Psoas muscle (tissue), 7 donors: ENCODE measurements at regions not wholly inside any gene's neighbourhood (a gene's known extent, or its start where the extent isn't known, plus 50 kb on each side); places are given as distances from the start of the nearest gene placed in this dataset.

Experiments
- ATAC-seq, 4 donors: fragments of 200-7000 bp; cut with Tn5 transposase; one replicate each; pipeline ENCODE4 v1.9.1; 2020; ENCODE audit warnings: moderate library complexity in 3 of 4, mild to moderate bottlenecking in 2 of 4
- DNase-seq, 2 donors: peaks; one replicate each; pipeline ENCODE4 v3.0.0-alpha.2; 2020
- H3K27ac ChIP-seq: fragments of 200-600 bp; one replicate; pipeline ENCODE4 v1.8.0; 2022
- H3K27me3 ChIP-seq, 3 donors: fragments of 200-600 bp in 1 of 3; one replicate each; pipeline versions ENCODE4 v1.6.1 to v1.8.0; 2013 to 2022; ENCODE audit warnings: low read length in 2 of 3, mild to moderate bottlenecking in 2 of 3, moderate library complexity in 1 of 3; ENCODE audit not compliant: insufficient read depth in 3 of 3
- H3K36me3 ChIP-seq, 2 donors: fragments of 200-600 bp in 1 of 2; one replicate each; pipeline versions ENCODE4 v1.6.1 to v1.8.0; 2013 to 2022; ENCODE audit warnings: low read depth in 1 of 2, mild to moderate bottlenecking in 1 of 2, moderate library complexity in 1 of 2; ENCODE audit not compliant: insufficient read depth in 1 of 2
- H3K4me1 ChIP-seq: fragments of 200-600 bp; one replicate; pipeline ENCODE4 v1.8.0; 2022
- H3K4me3 ChIP-seq: fragments of 200-600 bp; one replicate; pipeline ENCODE4 v1.8.0; 2022; ENCODE audit warnings: mild to moderate bottlenecking
- H3K9me3 ChIP-seq: fragments of 200-600 bp; one replicate; pipeline ENCODE4 v1.8.0; 2022
- CTCF ChIP-seq: fragments of 200-600 bp; IDR thresholded peaks from one replicate; pipeline ENCODE4 v1.8.0; 2022; ENCODE audit warnings: antibody characterized with exemption
- WGBS, 3 donors: extraction: QIAGEN DNeasy Blood & Tissue Kit; methylation state at CpG; one replicate each; pipeline versions ENCODE4 v1.1.6 to v1.1.7; 2013; 5-methylcytosine and 5-hydroxymethylcytosine counted together
- intact Hi-C, 2 donors: fragments of 100-400 bp; cut with DNase I; formaldehyde crosslinking; loops; one replicate each; pipeline versions ENCODE4 v1.11.0 to v1.14.2; 2022
- donor health status: healthy with polysubstance abuse.
- donor health status: DM: no; HTN: no; CAD: no; lungs with moderate emphysema.
- donor health status: Bipolar disorder and iron deficiency.
- donor health status: healthy.
- donor health status: DM: yes; HTN: yes; CAD: no.
- donor health status: DM: no; HTN: no; CAD: no.
- donor health status: DM: yes; HTN: yes; CAD: no.

- no peaks in the 10 kb centered on the region for H3K27me3 ChIP-seq
- ATAC-seq = no peak
- TF ChIP-seq CTCF = no peak
- no peak for DNase-seq
- no peaks in the 10 kb centered on the region for H3K9me3 ChIP-seq
- intact Hi-C loops = no loop called here
- no peaks in the 10 kb centered on the region for H3K36me3 ChIP-seq
- no peak overlapping the region for H3K4me3 ChIP-seq
- H3K27ac ChIP-seq = no peak overlapping the region
- no peaks in the 10 kb centered on the region for H3K4me1 ChIP-seq
These were observed 615.0 kb downstream of the SH2D4B start for GRCh38 chr10:81152656-81153055.

DNA sequence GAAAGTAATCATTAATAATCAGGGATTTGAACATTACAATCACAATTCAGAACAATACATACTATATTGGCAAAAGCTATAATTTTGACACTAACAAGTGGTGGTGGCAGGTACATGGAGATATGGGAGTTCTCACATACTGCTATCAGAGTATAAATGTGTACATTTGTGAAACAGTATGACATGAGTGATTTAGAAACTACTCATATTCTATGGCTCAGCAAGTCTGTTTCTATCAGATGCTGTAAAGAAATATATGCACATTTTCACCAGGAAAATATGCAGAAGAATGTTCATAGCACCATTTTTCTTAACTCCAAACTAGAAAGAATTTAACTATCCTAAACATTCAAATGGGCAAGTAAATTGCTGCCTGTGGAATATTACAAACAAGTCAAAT is 620.0 kb downstream of the SH2D4B start:
- no peaks in the 10 kb centered on the region for H3K4me1 ChIP-seq
- no peaks in the 10 kb centered on the region for H3K36me3 ChIP-seq
- TF ChIP-seq CTCF = no peak
- H3K4me3 ChIP-seq = no peak overlapping the region
- no peak overlapping the region for H3K27ac ChIP-seq
- H3K9me3 ChIP-seq = no peaks in the 10 kb centered on the region
- no peaks in the 10 kb centered on the region for H3K27me3 ChIP-seq
- ATAC-seq (no peak), DNase-seq (no peak)
- intact Hi-C loops = no loop called here

GRCh38 chr10:81177651-81178244 is 640.0 kb downstream of the SH2D4B start:
- WGBS, 3 donors = 83 to 87% (median 86%) methylated on average over 6 of the region's 6 CpGs
- Histone ChIP-seq H3K27me3 (no peaks in the 10 kb centered on the region), H3K9me3 (no peaks in the 10 kb centered on the region), H3K4me3 (no peak overlapping the region), H3K4me1 (no peaks in the 10 kb centered on the region), H3K36me3 (no peaks in the 10 kb centered on the region), H3K27ac (no peak overlapping the region)
- ATAC-seq (no peak), DNase-seq (no peak)
- no peak for TF ChIP-seq CTCF
- intact Hi-C loops = no loop called here

DNA sequence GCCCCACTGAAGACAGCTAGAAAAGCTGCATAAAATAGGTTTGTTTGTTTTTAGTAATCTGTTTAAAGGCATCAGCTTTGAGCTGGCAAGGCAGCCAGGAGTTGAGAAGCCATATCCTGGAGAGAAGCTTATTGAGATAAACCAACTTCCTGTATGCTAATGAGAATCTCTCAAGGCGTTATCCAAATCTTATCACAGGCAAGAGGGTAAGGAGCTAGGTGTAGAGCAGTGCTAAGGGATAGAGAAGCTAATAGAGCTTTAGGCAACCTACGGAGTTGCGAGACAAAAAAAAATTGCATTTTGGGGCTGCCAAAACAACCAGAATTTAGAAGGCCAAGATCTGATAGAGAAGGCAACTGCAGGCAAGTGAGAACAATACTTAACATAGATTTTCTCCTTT is 641.6 kb downstream of the SH2D4B start:
- no peak for TF ChIP-seq CTCF
- 76 to 81% (median 76%) methylated on average over 3 of the region's 3 CpGs for WGBS, 3 donors
- Histone ChIP-seq H3K36me3 (no peaks in the 10 kb centered on the region), H3K4me1 (no peaks in the 10 kb centered on the region), H3K27ac (no peak overlapping the region), H3K27me3 (no peaks in the 10 kb centered on the region), H3K4me3 (no peak overlapping the region), H3K9me3 (no peaks in the 10 kb centered on the region)
- no peak for ATAC-seq
- no peak for DNase-seq
- intact Hi-C loops = no loop called here

DNA sequence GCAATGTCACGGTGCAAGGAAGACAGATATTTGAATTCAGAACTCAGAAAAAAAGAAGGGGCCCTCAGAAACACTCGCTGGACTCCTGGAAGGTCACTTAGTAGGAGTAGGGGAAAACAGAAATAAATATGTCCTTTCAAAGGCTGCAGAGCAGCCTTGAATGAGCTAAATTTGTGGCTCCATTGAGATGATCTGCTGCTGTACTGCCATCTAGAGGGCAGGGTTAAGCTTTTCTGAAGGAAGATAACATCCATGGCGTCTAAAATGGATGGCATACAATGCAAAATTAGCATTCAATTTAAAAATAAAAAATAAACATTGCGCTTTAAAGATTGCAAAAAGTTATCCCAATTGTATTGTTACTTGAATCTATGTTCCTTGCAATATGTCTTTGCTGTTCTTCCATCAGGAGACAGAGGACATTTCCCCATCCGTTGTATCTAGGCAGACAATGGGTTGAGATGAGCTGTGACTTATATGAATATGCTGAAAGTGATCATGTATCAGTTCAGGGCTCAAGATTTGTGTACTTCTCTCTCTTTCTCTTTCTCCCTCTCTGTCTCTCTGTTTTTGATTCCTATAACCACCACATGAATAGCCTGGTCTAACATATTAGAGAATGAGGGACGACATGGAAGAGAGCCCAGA is 642.2 kb downstream of the SH2D4B start:
- no peak for TF ChIP-seq CTCF
- H3K27ac ChIP-seq = no peak overlapping the region
- intact Hi-C loops = no loop called here
- H3K9me3 ChIP-seq = no peaks in the 10 kb centered on the region
- no peaks in the 10 kb centered on the region for H3K36me3 ChIP-seq
- H3K4me3 ChIP-seq = no peak overlapping the region
- ATAC-seq = no peak
- H3K4me1 ChIP-seq = no peaks in the 10 kb centered on the region
- no peaks in the 10 kb centered on the region for H3K27me3 ChIP-seq
- DNase-seq = no peak
- WGBS, 3 donors = 51 to 57% (median 56%) methylated on average over 6 of the region's 6 CpGs
